ENCODE measurements at regions not wholly inside any gene's neighbourhood (a gene's known extent, or its start where the extent isn't known, plus 50 kb on each side); places are given as distances from the start of the nearest gene placed in this dataset.

GRCh38 chr17:72426321-72426720 is 305.5 kb downstream of the SOX9 start:
- DNase-seq (ENCODE audit: low read depth), result no peak

DNA sequence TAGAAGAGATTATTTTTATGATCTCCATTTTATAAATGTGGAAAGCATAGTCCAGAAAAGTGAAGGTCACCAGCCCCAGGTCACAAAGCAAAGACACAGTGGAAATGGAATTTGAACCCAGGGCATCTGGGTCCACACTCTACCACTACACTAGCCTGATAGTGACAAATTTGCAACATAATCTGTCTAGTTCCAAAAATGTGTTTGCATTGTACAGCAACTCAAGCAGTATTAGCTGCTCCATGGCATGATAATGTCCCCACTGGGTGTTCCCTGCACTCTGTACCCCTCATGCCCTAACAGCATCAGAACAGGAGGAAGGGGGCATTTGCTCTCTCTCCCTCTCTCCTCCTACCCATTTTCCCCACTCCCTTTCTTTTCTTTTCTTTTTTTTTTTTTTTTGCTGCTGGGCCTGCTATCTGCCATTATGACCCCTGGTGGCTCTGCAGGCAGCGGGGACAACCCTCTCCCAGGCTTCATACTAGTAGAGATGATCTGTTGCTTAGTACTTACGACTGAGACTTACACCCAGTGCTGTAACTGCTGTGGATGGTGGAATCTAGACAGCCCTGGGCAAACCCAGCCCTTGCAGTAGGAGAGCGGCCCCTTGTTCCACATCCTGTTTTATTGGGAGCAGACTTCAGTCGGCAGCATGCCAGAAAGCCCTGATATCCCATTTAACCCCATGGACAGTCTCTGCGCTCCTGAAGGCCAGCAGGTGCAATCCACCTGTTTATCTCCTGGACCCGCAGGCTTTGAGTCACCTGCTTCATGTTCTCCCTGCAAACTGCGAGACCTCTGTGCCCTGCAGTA is 306.3 kb downstream of the SOX9 start:
- DNase-seq (ENCODE audit: low read depth), result no peak

- no peak for DNase-seq (ENCODE audit: low read depth)
Measured at GRCh38 chr17:72427761-72428109, 306.9 kb downstream of the SOX9 start.

DNA sequence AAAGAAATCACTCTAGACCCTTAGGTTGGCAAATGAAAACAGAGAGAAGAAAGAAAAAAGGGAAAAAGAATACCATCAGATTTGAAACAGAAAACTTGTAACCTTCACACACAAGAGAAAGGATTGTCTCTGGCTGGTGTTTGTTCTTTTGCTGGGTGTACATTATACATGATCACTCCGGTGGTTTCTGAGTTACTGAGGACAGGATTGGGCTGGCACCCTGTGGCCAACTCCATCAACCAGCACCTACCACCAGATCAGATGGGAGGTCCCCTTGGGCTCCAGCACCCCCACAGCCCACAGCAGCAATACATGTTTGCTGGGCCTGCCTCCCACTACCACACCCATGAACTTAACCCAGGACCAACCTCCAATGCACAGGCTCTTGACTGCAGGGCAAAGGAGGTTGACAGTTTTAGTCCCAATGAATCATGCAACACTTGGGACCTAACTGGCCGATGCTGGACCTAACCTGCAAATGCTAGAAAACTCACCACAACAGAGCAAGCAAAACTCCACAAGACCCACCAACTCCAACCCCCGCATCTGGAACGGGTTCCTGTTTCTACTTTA is 308.3 kb downstream of the SOX9 start:
- DNase-seq (ENCODE audit: low read depth), result no peak

GRCh38 chr17:72430611-72431432 is 310.0 kb downstream of the SOX9 start:
- DNase-seq (ENCODE audit: low read depth), result no peak

DNA sequence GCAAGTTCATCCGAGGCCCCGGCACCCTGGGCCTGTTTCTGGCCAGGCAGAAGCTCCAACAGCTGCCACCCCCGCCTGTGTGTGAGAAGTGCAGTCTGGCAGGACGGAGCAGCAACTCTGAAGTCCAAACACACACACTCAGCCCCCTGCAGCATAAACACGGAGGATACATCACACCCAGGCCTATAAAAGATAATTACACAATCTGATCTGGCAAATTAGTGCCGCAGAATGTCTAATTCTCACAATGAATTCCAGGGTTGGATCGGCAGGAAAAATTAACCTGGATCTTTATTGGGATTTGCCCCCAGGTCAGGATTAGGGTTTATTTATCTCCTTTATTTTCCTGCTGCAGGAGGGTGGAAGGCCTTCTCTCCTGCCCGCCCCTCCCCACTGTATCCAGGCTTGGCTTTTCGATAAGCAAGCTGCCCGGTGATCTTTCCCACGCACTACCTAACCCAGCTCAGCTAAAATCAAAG is 311.4 kb downstream of the SOX9 start:
- no peak for DNase-seq (ENCODE audit: low read depth)

DNA sequence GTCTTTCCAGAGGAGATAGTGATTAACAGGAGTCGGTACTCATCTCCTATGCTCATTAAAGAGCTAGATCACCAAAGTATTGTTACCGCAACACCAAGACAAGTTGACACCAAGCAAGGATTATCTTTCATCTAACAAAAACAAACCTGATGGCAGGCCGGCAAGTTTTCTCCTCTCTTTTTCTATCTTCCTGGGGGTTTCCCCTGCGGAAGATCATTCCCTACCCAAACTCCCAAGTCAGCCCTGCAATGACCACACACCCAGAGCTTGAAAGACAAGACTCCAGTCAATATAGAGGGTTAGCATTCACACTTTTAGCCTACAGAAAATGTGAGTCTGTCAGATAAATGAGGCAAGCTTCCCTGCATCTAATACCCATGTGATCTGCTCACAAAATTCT is 312.1 kb downstream of the SOX9 start:
- DNase-seq (ENCODE audit: low read depth), result no peak

DNA sequence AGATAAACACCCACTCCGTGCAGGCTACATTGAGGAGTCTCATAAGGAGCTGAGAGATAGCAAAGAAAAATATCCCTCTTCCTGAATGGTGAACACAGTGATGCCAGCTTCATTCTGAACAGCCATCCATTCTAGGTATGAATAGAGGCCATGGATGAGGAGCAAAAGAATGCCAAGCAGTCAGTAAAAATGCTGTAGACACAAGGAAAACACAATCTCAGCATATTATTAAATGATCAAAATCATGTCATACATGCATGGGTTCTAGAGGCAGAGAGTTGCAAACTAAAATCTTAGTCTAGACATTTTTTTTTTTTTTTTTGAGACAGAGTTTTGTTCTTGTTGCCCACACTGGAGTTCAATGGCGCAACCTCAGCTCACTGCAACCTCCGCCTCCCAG is 313.0 kb downstream of the SOX9 start:
- DNase-seq (ENCODE audit: low read depth), result no peak

DNA sequence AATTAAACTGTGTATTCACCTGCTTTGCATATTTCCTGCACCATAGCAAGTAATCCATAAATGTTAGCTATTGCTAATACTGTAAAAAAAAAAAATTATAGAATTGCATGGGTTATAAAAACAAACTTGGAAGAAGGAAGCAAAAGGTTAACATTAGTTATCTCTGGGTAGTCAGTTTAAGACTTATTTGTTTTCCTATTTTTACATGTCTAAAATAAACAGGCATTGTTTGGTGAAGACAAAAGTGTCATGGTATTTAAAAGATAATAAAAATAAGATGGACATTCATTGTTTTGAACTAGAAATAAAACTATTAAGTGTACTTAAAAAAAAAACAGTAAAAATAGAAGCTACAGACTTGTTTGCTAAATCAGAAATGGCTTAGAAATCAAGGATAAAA is 313.8 kb downstream of the SOX9 start:
- DNase-seq (ENCODE audit: low read depth), result no peak

GRCh38 chr17:72434991-72435618 is 314.3 kb downstream of the SOX9 start:
- DNase-seq (ENCODE audit: low read depth), result no peak

- no peak for DNase-seq (ENCODE audit: low read depth)
Measured at GRCh38 chr17:72438783-72439182, 318.0 kb downstream of the SOX9 start.

- no peak for DNase-seq (ENCODE audit: low read depth)
Measured at GRCh38 chr17:72439893-72440502, 319.2 kb downstream of the SOX9 start.

DNA sequence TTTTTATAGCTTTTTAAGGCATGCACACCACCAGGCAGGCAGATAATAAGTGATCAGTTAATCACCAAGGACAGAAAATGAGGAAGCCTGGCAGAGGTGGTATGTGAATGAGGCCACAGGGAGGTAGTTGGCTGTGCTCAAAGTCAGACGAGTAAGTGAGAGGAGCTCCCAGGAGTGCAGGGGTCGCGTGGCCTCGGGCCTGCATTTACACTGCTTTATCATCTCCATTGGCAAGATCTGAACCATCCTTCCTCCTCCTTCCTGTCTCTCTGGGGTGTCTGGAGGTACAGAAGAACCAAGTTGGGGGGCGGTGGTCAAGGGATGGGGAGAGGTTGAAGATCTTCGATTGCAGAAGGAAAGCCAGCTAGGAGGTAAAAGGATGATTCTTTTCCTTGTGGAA is 320.1 kb downstream of the SOX9 start:
- no peak for DNase-seq (ENCODE audit: low read depth)

- DNase-seq (ENCODE audit: low read depth), result no peak
Measured at GRCh38 chr17:72441909-72442308, 321.1 kb downstream of the SOX9 start.

DNA sequence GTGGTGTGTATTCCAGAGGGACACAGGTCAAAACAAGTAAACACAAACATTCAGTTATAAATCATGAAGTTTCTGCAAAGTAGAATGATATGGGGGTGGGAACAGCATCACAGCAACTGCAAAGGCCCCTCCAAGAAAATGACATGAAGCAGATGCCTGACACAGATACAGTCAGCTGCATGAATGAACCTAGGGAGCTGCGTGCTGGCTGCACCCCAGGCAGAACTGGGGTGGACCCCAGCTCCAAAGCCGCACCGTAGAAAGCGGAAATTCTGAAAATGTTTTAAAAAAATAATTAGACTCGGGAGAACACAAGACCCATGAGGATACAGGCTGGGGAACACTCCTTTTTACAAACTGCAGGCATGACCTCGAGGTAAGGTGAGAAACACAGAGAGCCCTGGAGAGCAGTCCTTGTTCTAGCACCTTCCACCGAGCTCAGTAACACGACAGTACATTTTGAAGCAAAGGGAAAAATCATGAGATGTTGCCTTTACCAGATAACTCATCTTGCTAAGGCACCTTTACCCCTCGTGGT is 323.8 kb downstream of the SOX9 start:
- no peak for DNase-seq (ENCODE audit: low read depth)

GRCh38 chr17:72445055-72445991 is 324.5 kb downstream of the SOX9 start:
- DNase-seq (ENCODE audit: low read depth), result no peak

DNA sequence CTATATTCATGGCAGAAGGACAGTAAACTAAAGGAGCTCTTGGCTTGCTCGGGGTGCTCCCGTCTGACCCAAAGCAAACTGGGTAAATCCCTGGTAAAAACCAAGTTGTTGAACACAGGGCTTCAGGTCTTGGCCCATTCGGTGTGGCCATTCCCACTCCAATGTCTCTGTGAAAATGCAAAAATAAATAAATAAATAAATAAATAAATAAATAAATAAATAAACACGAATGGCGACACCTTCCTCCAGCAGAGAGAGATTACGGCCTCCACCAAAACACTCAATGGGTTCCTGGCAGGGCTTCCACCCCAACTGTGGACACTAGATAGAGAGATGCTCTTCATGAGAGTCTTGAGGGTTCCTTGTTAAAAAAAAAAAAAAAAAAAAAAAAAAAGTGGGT is 325.3 kb downstream of the SOX9 start:
- no peak for DNase-seq (ENCODE audit: low read depth)

GRCh38 chr17:72446525-72447250 is 325.9 kb downstream of the SOX9 start:
- no peak for DNase-seq (ENCODE audit: low read depth)

DNA sequence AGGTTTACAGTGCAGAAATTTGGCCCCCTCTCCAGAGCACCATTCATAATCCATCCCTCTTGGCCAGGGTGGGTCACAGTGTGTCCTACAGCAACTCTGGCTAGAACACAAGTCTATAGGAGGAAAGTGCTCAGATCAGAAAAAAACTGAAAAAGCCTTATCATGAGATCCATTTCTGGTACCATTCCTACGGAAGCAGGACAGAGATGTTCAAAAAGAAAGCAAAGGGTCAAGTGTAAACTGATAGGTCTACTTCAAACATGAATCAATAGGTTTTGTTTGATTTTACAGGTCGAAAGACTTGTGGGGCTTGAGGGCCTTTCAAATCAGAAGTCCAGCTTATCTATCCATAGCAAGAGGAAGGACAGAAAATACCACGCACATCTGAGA is 326.4 kb downstream of the SOX9 start:
- DNase-seq (ENCODE audit: low read depth), result no peak

DNA sequence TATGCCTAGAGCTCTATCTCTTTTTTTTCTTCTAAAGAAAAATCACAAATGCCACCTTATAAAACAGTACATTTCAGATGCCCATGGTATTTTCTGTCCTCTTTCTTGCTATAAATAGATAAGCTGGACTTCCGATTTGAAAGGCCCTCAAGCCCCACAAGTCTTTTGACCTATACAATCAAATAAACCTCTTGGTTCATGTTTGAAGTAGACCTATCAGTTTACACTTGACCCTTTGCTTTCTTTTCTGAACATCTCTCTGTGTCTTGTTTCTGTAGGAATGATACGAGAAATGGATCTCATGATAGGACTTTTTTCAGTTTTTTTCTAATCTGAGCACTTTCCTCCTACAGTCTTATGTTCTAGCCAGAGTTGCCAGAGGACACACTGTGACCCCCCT is 327.2 kb downstream of the SOX9 start:
- DNase-seq (ENCODE audit: low read depth), result no peak
